CD14-positive monocyte (primary cell): ENCODE measurements at regions not wholly inside any gene's neighbourhood (a gene's known extent, or its start where the extent isn't known, plus 50 kb on each side); places are given as distances from the start of the nearest gene placed in this dataset.

ENCODE experiments used
- DNase-seq, 3 donors: peaks; one replicate each; pipeline ENCODE4 v3.0.0-alpha.2; 2011 to 2022
- H2AFZ ChIP-seq: 2 replicates; pipeline ENCODE4 v1.6.0; 2012; ENCODE audit warnings: mild to moderate bottlenecking, low read depth, low read length, inconsistent platforms; ENCODE audit not compliant: insufficient read depth, poor library complexity, severe bottlenecking
- H3K27ac ChIP-seq, 2 donors: 1 replicate in 1 of 2; 2 replicates in 1 of 2; pipeline ENCODE4 v1.5.1; 2012 to 2013; ENCODE audit warnings: low read length in 2 of 2, control low read depth in 1 of 2, inconsistent platforms in 1 of 2, low read depth in 1 of 2, mild to moderate bottlenecking in 1 of 2
- H3K27me3 ChIP-seq, 2 donors: one replicate each; pipeline versions ENCODE4 v1.6.0 to v1.6.1; 2011 to 2013; ENCODE audit warnings: low read length in 2 of 2; ENCODE audit not compliant: control insufficient read depth in 2 of 2, insufficient read depth in 2 of 2
- H3K36me3 ChIP-seq, 2 donors: replicated peaks in 1 of 2; 1 replicate in 1 of 2; 2 replicates in 1 of 2; pipeline versions ENCODE4 v1.5.1 to v1.6.1; 2012 to 2013; ENCODE audit warnings: low read length in 2 of 2, control low read depth in 1 of 2, inconsistent platforms in 1 of 2, mild to moderate bottlenecking in 1 of 2; ENCODE audit not compliant: insufficient read depth in 2 of 2, control insufficient read depth in 1 of 2
- H3K4me1 ChIP-seq, 2 donors: 1 replicate in 1 of 2; 2 replicates in 1 of 2; pipeline versions ENCODE4 v1.5.1 to v1.6.1; 2012 to 2013; ENCODE audit warnings: low read length in 2 of 2, control low read depth in 1 of 2, inconsistent platforms in 1 of 2, mild to moderate bottlenecking in 1 of 2, moderate library complexity in 1 of 2; ENCODE audit not compliant: insufficient read depth in 2 of 2, control insufficient read depth in 1 of 2
- H3K4me2 ChIP-seq: replicated peaks from 2 replicates; pipeline ENCODE3; 2012; ENCODE audit warnings: low read length, moderate library complexity, mild to moderate bottlenecking; ENCODE audit not compliant: poor library complexity, severe bottlenecking; ENCODE audit errors: extremely low read depth
- H3K4me3 ChIP-seq, 3 experiments: fragments of 200-600 bp in 1 of 3; sonication (generic) in 1 of 3; replicated peaks in 1 of 3; 1 replicate in 2 of 3; 2 replicates in 1 of 3; pipeline ENCODE4 v1.5.1; 2011 to 2013; ENCODE audit warnings: low read length in 3 of 3, mild to moderate bottlenecking in 3 of 3, control low read depth in 2 of 3, low read depth in 2 of 3, inconsistent platforms in 1 of 3, moderate library complexity in 1 of 3
- H3K79me2 ChIP-seq: 2 replicates; pipeline ENCODE4 v1.6.0; 2012; ENCODE audit warnings: mild to moderate bottlenecking, control low read depth, inconsistent platforms, low read length, moderate library complexity; ENCODE audit not compliant: insufficient read depth
- H3K9ac ChIP-seq: 2 replicates; pipeline ENCODE4 v1.6.0; 2017; ENCODE audit warnings: low read length, mild to moderate bottlenecking; ENCODE audit not compliant: insufficient read depth, poor library complexity, severe bottlenecking
- H3K9me3 ChIP-seq, 2 donors: replicated peaks in 1 of 2; 1 replicate in 1 of 2; 2 replicates in 1 of 2; pipeline versions ENCODE4 v1.5.1 to v1.6.1; 2012 to 2013; ENCODE audit warnings: low read length in 2 of 2, control low read depth in 1 of 2; ENCODE audit not compliant: control insufficient read depth in 1 of 2, insufficient read depth in 1 of 2
- H4K20me1 ChIP-seq: 2 replicates; pipeline ENCODE4 v1.6.0; 2012; ENCODE audit warnings: mild to moderate bottlenecking, low read length, control low read depth, moderate library complexity; ENCODE audit not compliant: insufficient read depth
- H3K27ac Mint-ChIP-seq, 7 donors: one replicate each; pipeline ENCODE4 v1.8.0; 2020; ENCODE audit warnings: mild to moderate bottlenecking in 7 of 7, mixed read lengths in 7 of 7, moderate library complexity in 6 of 7, inconsistent platforms in 2 of 7
- H3K27me3 Mint-ChIP-seq, 3 donors: one replicate each; pipeline ENCODE4 v1.8.0; 2021 to 2022; ENCODE audit warnings: low read depth in 3 of 3, mild to moderate bottlenecking in 3 of 3, mixed read lengths in 3 of 3, moderate library complexity in 3 of 3, inconsistent platforms in 1 of 3
- H3K36me3 Mint-ChIP-seq, 2 donors: one replicate each; pipeline ENCODE4 v1.8.0; 2020; ENCODE audit warnings: mixed read lengths in 2 of 2, inconsistent platforms in 1 of 2, mild to moderate bottlenecking in 1 of 2
- H3K4me1 Mint-ChIP-seq: one replicate; pipeline ENCODE4 v1.8.0; 2020; ENCODE audit warnings: mild to moderate bottlenecking, mixed read lengths
- H3K4me3 Mint-ChIP-seq, 2 donors: one replicate each; pipeline ENCODE4 v1.8.0; 2020; ENCODE audit warnings: mild to moderate bottlenecking in 2 of 2, mixed read lengths in 2 of 2, moderate library complexity in 1 of 2
- H3K9me3 Mint-ChIP-seq, 7 donors: one replicate each; pipeline ENCODE4 v1.8.0; 2020 to 2022; ENCODE audit warnings: mixed read lengths in 7 of 7, mild to moderate bottlenecking in 6 of 7, moderate library complexity in 6 of 7, inconsistent platforms in 2 of 7
- WGBS: methylation state at CpG from one replicate; pipeline ENCODE4 v1.1.5; 2013; ENCODE audit warnings: missing lambda C conversion rate; ENCODE audit not compliant: insufficient coverage; 5-methylcytosine and 5-hydroxymethylcytosine counted together
- intact Hi-C, 2 donors: fragments of 100-400 bp; cut with micrococcal nuclease; formaldehyde crosslinking; loops; one replicate each; pipeline versions ENCODE4 v1.15.0 to v1.15.1; 2023
- TF ChIP-seq, protein P1 (sequence below): fragments of 200-600 bp; IDR thresholded peaks from one replicate; pipeline ENCODE4 v1.8.0; 2022; ENCODE audit warnings: antibody characterized with exemption, mild to moderate bottlenecking

GRCh38 chr6:37757381-37757780 is 59.7 kb upstream of the MDGA1 start:
- no CpG with 5 or more reads among the region's 2 CpGs for WGBS
- Histone ChIP-seq H3K9me3 (no peaks in the 10 kb centered on the region), H3K9ac (no peak overlapping the region), H4K20me1 (no peaks in the 10 kb centered on the region), H3K4me1 (no peaks in the 10 kb centered on the region), H3K4me2 (no peak overlapping the region), H3K36me3 (no peaks in the 10 kb centered on the region), H3K27ac (no peak overlapping the region), H3K4me3 (no peak overlapping the region), H3K27me3 (no peaks in the 10 kb centered on the region), H2AFZ (no peak overlapping the region), H3K79me2 (no peaks in the 10 kb centered on the region)
- no peak overlapping the region for H3K27ac Mint-ChIP-seq
- H3K4me1 Mint-ChIP-seq, result no peaks in the 10 kb centered on the region
- H3K9me3 Mint-ChIP-seq, result no peaks in the 10 kb centered on the region
- intact Hi-C loops, result no loop called here
- H3K4me3 Mint-ChIP-seq, result no peak overlapping the region
- H3K27me3 Mint-ChIP-seq, result peaks cover 2 to 5% (median 5%) of the 10 kb centered on the region in 3 donors
- H3K36me3 Mint-ChIP-seq, result no peaks in the 10 kb centered on the region
- no peak for DNase-seq
- TF ChIP-seq, protein P1, sequence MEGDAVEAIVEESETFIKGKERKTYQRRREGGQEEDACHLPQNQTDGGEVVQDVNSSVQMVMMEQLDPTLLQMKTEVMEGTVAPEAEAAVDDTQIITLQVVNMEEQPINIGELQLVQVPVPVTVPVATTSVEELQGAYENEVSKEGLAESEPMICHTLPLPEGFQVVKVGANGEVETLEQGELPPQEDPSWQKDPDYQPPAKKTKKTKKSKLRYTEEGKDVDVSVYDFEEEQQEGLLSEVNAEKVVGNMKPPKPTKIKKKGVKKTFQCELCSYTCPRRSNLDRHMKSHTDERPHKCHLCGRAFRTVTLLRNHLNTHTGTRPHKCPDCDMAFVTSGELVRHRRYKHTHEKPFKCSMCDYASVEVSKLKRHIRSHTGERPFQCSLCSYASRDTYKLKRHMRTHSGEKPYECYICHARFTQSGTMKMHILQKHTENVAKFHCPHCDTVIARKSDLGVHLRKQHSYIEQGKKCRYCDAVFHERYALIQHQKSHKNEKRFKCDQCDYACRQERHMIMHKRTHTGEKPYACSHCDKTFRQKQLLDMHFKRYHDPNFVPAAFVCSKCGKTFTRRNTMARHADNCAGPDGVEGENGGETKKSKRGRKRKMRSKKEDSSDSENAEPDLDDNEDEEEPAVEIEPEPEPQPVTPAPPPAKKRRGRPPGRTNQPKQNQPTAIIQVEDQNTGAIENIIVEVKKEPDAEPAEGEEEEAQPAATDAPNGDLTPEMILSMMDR, result no peak

DNA sequence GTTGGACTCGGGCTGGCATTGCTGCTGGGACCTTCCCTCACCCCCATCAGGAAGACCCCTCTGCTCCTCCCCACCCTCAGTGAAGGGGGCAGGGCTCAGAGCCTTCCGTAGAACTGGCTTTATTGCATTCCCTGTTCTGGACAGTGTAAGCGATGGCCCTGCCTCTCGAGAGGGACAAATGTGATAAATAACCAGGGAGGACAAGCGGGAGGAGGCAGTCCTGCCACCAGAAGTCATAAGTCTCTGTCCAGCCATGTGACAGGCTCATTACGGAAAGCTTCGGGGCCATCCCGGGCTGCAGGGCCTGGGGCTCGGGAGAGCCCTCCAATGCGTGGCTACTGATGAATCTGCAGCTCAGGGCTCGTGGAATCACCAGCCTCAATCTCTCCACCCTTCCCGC is 58.5 kb upstream of the MDGA1 start:
- TF ChIP-seq, protein P1, result no peak
- Histone ChIP-seq H2AFZ (no peak overlapping the region), H3K9ac (no peak overlapping the region), H3K27ac (no peak overlapping the region), H3K27me3 (no peaks in the 10 kb centered on the region), H3K4me1 (no peaks in the 10 kb centered on the region), H3K4me3 (no peak overlapping the region), H3K4me2 (no peak overlapping the region), H3K9me3 (no peaks in the 10 kb centered on the region), H4K20me1 (no peaks in the 10 kb centered on the region), H3K79me2 (no peaks in the 10 kb centered on the region), H3K36me3 (no peaks in the 10 kb centered on the region)
- WGBS, result 93% methylated on average over 10 of the region's 12 CpGs
- H3K36me3 Mint-ChIP-seq, result no peaks in the 10 kb centered on the region
- H3K4me3 Mint-ChIP-seq, result no peak overlapping the region
- DNase-seq, result no peak
- no peaks in the 10 kb centered on the region for H3K9me3 Mint-ChIP-seq
- H3K4me1 Mint-ChIP-seq, result no peaks in the 10 kb centered on the region
- H3K27ac Mint-ChIP-seq, result no peak overlapping the region
- peaks cover 2 to 5% (median 3%) of the 10 kb centered on the region in 3 donors for H3K27me3 Mint-ChIP-seq
- intact Hi-C loops, result no loop called here
